Dendritic cell treated with granulocyte-macrophage colony-stimulating factor and Interleukin-4, amounts not matched to agents 40 ng/mL and 50 ng/mL, for 4 days (primary cell): ENCODE measurements at regions not wholly inside any gene's neighbourhood (a gene's known extent, or its start where the extent isn't known, plus 50 kb on each side); places are given as distances from the start of the nearest gene placed in this dataset.
"Not testable (repeated sequence)": the region's sequence is repeated elsewhere in the genome, so short reads cannot be mapped to it uniquely, and the experiment has no call there.

Source experiments
- H3K27ac Mint-ChIP-seq: one replicate; pipeline ENCODE4 v1.8.0; 2022; ENCODE audit warnings: mild to moderate bottlenecking, mixed read lengths
- H3K27me3 Mint-ChIP-seq: one replicate; pipeline ENCODE4 v1.8.0; 2022; ENCODE audit warnings: mild to moderate bottlenecking, mixed read lengths
- H3K36me3 Mint-ChIP-seq: one replicate; pipeline ENCODE4 v1.8.0; 2022; ENCODE audit warnings: low read depth, mixed read lengths
- H3K4me1 Mint-ChIP-seq: one replicate; pipeline ENCODE4 v1.8.0; 2022; ENCODE audit warnings: low read depth, mixed read lengths
- H3K4me3 Mint-ChIP-seq: one replicate; pipeline ENCODE4 v1.8.0; 2022; ENCODE audit warnings: mild to moderate bottlenecking, moderate library complexity, mixed read lengths
- H3K9me3 Mint-ChIP-seq: one replicate; pipeline ENCODE4 v1.8.0; 2022; ENCODE audit warnings: mixed read lengths
- intact Hi-C: fragments of 100-400 bp; cut with micrococcal nuclease; formaldehyde crosslinking; loops from one replicate; pipeline ENCODE4 v1.15.0; 2022

GRCh38 chr2:230627806-230628724 lies 84.6 kb upstream of the CAB39 start:
- H3K9me3 Mint-ChIP-seq, result no peaks in the 10 kb centered on the region
- H3K27me3 Mint-ChIP-seq, result peaks cover 7% of the 10 kb centered on the region
- no peak overlapping the region for H3K27ac Mint-ChIP-seq
- H3K4me3 Mint-ChIP-seq, result no peak overlapping the region
- intact Hi-C loops, result no loop called here
- H3K4me1 Mint-ChIP-seq, result no peaks in the 10 kb centered on the region
- no peaks in the 10 kb centered on the region for H3K36me3 Mint-ChIP-seq

GRCh38 chr2:230631470-230631869 lies 81.2 kb upstream of the CAB39 start:
- intact Hi-C loops, result no loop called here
- Mint-ChIP-seq H3K4me3 (no peak overlapping the region), H3K36me3 (no peaks in the 10 kb centered on the region), H3K9me3 (no peaks in the 10 kb centered on the region), H3K27ac (no peak overlapping the region), H3K4me1 (no peaks in the 10 kb centered on the region), H3K27me3 (peaks cover 5% of the 10 kb centered on the region)

- no peak overlapping the region for H3K4me3 Mint-ChIP-seq
- H3K27me3 Mint-ChIP-seq, result no peaks in the 10 kb centered on the region
- H3K36me3 Mint-ChIP-seq, result no peaks in the 10 kb centered on the region
- H3K27ac Mint-ChIP-seq, result no peak overlapping the region
- no peaks in the 10 kb centered on the region for H3K4me1 Mint-ChIP-seq
- no peaks in the 10 kb centered on the region for H3K9me3 Mint-ChIP-seq
- intact Hi-C loops, result no loop called here
Observed at GRCh38 chr2:230634146-230634545, 78.5 kb upstream of the CAB39 start.

GRCh38 chr2:230634721-230635313 lies 77.8 kb upstream of the CAB39 start:
- H3K4me3 Mint-ChIP-seq, H3K27me3 Mint-ChIP-seq, H3K27ac Mint-ChIP-seq, H3K36me3 Mint-ChIP-seq, H3K4me1 Mint-ChIP-seq, intact Hi-C loops, H3K9me3 Mint-ChIP-seq: not testable (repeated sequence)

- no peaks in the 10 kb centered on the region for H3K27me3 Mint-ChIP-seq
- H3K27ac Mint-ChIP-seq, result no peak overlapping the region
- H3K9me3 Mint-ChIP-seq, result no peaks in the 10 kb centered on the region
- no peaks in the 10 kb centered on the region for H3K36me3 Mint-ChIP-seq
- no peak overlapping the region for H3K4me3 Mint-ChIP-seq
- H3K4me1 Mint-ChIP-seq, result no peaks in the 10 kb centered on the region
- intact Hi-C loops, result no loop called here
Observed at GRCh38 chr2:230636684-230637271, 75.9 kb upstream of the CAB39 start.

- H3K27me3 Mint-ChIP-seq, intact Hi-C loops, H3K4me3 Mint-ChIP-seq, H3K4me1 Mint-ChIP-seq, H3K36me3 Mint-ChIP-seq, H3K27ac Mint-ChIP-seq, H3K9me3 Mint-ChIP-seq: not testable (repeated sequence)
Observed at GRCh38 chr2:230637486-230637885, 75.2 kb upstream of the CAB39 start.

- no peak overlapping the region for H3K4me3 Mint-ChIP-seq
- no peaks in the 10 kb centered on the region for H3K9me3 Mint-ChIP-seq
- no peaks in the 10 kb centered on the region for H3K27me3 Mint-ChIP-seq
- intact Hi-C loops, result no loop called here
- H3K36me3 Mint-ChIP-seq, result no peaks in the 10 kb centered on the region
- no peak overlapping the region for H3K27ac Mint-ChIP-seq
- H3K4me1 Mint-ChIP-seq, result peaks cover 23% of the 10 kb centered on the region
Observed at GRCh38 chr2:230640540-230641011, 72.1 kb upstream of the CAB39 start.

- H3K36me3 Mint-ChIP-seq, result no peaks in the 10 kb centered on the region
Observed at GRCh38 chr2:230642966-230643365, 69.7 kb upstream of the CAB39 start.

GRCh38 chr2:230643576-230644291 lies 68.9 kb upstream of the CAB39 start:
- Mint-ChIP-seq H3K36me3 (no peaks in the 10 kb centered on the region), H3K4me3 (no peak overlapping the region), H3K27ac (peak overlapping the region; percentile 65), H3K4me1 (peaks cover 23% of the 10 kb centered on the region), H3K27me3 (no peaks in the 10 kb centered on the region), H3K9me3 (peaks cover 10% of the 10 kb centered on the region)
- intact Hi-C loops, result no loop called here

More at GRCh38 chr2:230642966-230643365, 69.7 kb upstream of the CAB39 start:
- H3K27me3 Mint-ChIP-seq, result no peaks in the 10 kb centered on the region
- intact Hi-C loops, result no loop called here
- peak overlapping the region; percentile 65 for H3K27ac Mint-ChIP-seq
- H3K4me1 Mint-ChIP-seq, result peaks cover 23% of the 10 kb centered on the region
- H3K4me3 Mint-ChIP-seq, result no peak overlapping the region
- H3K9me3 Mint-ChIP-seq, result peaks cover 10% of the 10 kb centered on the region

GRCh38 chr2:230644356-230644935 lies 68.2 kb upstream of the CAB39 start:
- H3K36me3 Mint-ChIP-seq, result no peaks in the 10 kb centered on the region
- H3K4me3 Mint-ChIP-seq, result no peak overlapping the region
- H3K27ac Mint-ChIP-seq, result peak overlapping the region; percentile 65
- peaks cover 23% of the 10 kb centered on the region for H3K4me1 Mint-ChIP-seq
- H3K9me3 Mint-ChIP-seq, result peaks cover 10% of the 10 kb centered on the region
- intact Hi-C loops, result no loop called here
- no peaks in the 10 kb centered on the region for H3K27me3 Mint-ChIP-seq

- intact Hi-C loops, result no loop called here
Observed at GRCh38 chr2:230648356-230648755, 64.3 kb upstream of the CAB39 start.

GRCh38 chr2:230650585-230651137 lies 62.0 kb upstream of the CAB39 start:
- intact Hi-C loops, result no loop called here
- no peak overlapping the region for H3K27ac Mint-ChIP-seq
- no peaks in the 10 kb centered on the region for H3K27me3 Mint-ChIP-seq
- no peak overlapping the region for H3K4me3 Mint-ChIP-seq
- H3K36me3 Mint-ChIP-seq, result no peaks in the 10 kb centered on the region
- peaks cover 5% of the 10 kb centered on the region for H3K4me1 Mint-ChIP-seq
- peaks cover 10% of the 10 kb centered on the region for H3K9me3 Mint-ChIP-seq

More at GRCh38 chr2:230648356-230648755, 64.3 kb upstream of the CAB39 start:
- H3K36me3 Mint-ChIP-seq, result no peaks in the 10 kb centered on the region
- H3K4me3 Mint-ChIP-seq, result no peak overlapping the region
- H3K4me1 Mint-ChIP-seq, result peaks cover 12% of the 10 kb centered on the region
- no peak overlapping the region for H3K27ac Mint-ChIP-seq
- H3K9me3 Mint-ChIP-seq, result peaks cover 10% of the 10 kb centered on the region
- H3K27me3 Mint-ChIP-seq, result no peaks in the 10 kb centered on the region

- H3K4me3 Mint-ChIP-seq, result no peak overlapping the region
- H3K36me3 Mint-ChIP-seq, result no peaks in the 10 kb centered on the region
- no peaks in the 10 kb centered on the region for H3K27me3 Mint-ChIP-seq
- H3K27ac Mint-ChIP-seq, result no peak overlapping the region
- H3K4me1 Mint-ChIP-seq, result peaks cover 36% of the 10 kb centered on the region
- no peaks in the 10 kb centered on the region for H3K9me3 Mint-ChIP-seq
- intact Hi-C loops, result no loop called here
Observed at GRCh38 chr2:230654057-230654456, 58.6 kb upstream of the CAB39 start.
